ENCODE measurements at regions not wholly inside any gene's neighbourhood (a gene's known extent, or its start where the extent isn't known, plus 50 kb on each side); places are given as distances from the start of the nearest gene placed in this dataset.
A peak's percentile ranks its signal among the peaks of the same experiment; 100 is the strongest.

- POLR2A ChIA-PET: interaction anchor here (0.7 kb wide), 1 partner anchor 51 kb away, joined by 3 read pairs; no protein-coding TSS in a partner anchor
- WGBS (ENCODE audit: missing lambda C conversion rate): 16% methylated on average over 6 of the region's 6 CpGs
- H3K4me1 ChIP-seq: peaks cover 31% of the 10 kb centered on the region
- CTCF ChIA-PET: no interaction called here
- peak overlapping the region; percentile 80 to 91 for H3K27ac ChIP-seq
- 0 out of 3 replicates have a peak, but pooled peaks cover 5% of the 10 kb centered on the region for H3K9me3 ChIP-seq
- FAIRE-seq (peak; percentile 95), DNase-seq (ENCODE audit: low read depth in 1 of 2, low spot score in 1 of 2) (peak; percentile 84 to 92), ATAC-seq (peak; percentile 91 to 99)
- TF ChIP-seq, protein P1, sequence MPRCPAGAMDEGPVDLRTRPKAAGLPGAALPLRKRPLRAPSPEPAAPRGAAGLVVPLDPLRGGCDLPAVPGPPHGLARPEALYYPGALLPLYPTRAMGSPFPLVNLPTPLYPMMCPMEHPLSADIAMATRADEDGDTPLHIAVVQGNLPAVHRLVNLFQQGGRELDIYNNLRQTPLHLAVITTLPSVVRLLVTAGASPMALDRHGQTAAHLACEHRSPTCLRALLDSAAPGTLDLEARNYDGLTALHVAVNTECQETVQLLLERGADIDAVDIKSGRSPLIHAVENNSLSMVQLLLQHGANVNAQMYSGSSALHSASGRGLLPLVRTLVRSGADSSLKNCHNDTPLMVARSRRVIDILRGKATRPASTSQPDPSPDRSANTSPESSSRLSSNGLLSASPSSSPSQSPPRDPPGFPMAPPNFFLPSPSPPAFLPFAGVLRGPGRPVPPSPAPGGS (IDR thresholded peaks at IDR 0.05): peak; percentile 66; the same call in 1 of the 3 replicates
- no peak for TF ChIP-seq PHF8 (IDR thresholded peaks at IDR 0.05; ENCODE audit: borderline replicate concordance, low read depth)
- TF ChIP-seq GATA3 (IDR thresholded peaks at IDR 0.05; ENCODE audit: borderline replicate concordance): peak; percentile 91; the same call in 1 of the 2 replicates
- TF ChIP-seq RARB (CRISPR knock-in tag; IDR thresholded peaks at IDR 0.05): no peak
- TF ChIP-seq RAD21 (conservative IDR thresholded peaks at IDR 0.05 in 1 of 2, IDR thresholded peaks at IDR 0.05 in 1 of 2): peak in 1 of 2 experiments; percentile 51; a peak in 3 of 5 replicates
- no peak for TF ChIP-seq RFX5 (IDR thresholded peaks at IDR 0.05)
- peak; percentile 71 to 89; a peak in 3 of 5 replicates for TF ChIP-seq EP300 (IDR thresholded peaks at IDR 0.05)
- TF ChIP-seq MAFK (IDR thresholded peaks at IDR 0.05; ENCODE audit: partially characterized antibody): peak; percentile 94
- no peak for TF ChIP-seq NFE2L2 (conservative IDR thresholded peaks at IDR 0.05; ENCODE audit: low read length)
- no peak for TF ChIP-seq CBX8 (IDR thresholded peaks at IDR 0.05)
- TF ChIP-seq, protein P2, sequence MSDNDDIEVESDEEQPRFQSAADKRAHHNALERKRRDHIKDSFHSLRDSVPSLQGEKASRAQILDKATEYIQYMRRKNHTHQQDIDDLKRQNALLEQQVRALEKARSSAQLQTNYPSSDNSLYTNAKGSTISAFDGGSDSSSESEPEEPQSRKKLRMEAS (IDR thresholded peaks at IDR 0.05): peak; percentile 85
- no peak for TF ChIP-seq HDAC2 (IDR thresholded peaks at IDR 0.05)
- TF ChIP-seq EHMT2 (IDR thresholded peaks at IDR 0.05; ENCODE audit: low read depth): no peak
- TF ChIP-seq CBX2 (IDR thresholded peaks at IDR 0.05; ENCODE audit: borderline replicate concordance, low read depth): no peak
- TF ChIP-seq, protein P3, sequence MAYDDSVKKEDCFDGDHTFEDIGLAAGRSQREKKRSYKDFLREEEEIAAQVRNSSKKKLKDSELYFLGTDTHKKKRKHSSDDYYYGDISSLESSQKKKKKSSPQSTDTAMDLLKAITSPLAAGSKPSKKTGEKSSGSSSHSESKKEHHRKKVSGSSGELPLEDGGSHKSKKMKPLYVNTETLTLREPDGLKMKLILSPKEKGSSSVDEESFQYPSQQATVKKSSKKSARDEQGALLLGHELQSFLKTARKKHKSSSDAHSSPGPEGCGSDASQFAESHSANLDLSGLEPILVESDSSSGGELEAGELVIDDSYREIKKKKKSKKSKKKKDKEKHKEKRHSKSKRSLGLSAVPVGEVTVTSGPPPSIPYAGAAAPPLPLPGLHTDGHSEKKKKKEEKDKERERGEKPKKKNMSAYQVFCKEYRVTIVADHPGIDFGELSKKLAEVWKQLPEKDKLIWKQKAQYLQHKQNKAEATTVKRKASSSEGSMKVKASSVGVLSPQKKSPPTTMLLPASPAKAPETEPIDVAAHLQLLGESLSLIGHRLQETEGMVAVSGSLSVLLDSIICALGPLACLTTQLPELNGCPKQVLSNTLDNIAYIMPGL (CRISPR knock-in tag; IDR thresholded peaks at IDR 0.05; ENCODE audit: borderline replicate concordance): no peak
- peak; percentile 28; the same call in 1 of the 2 replicates for TF ChIP-seq USF2 (IDR thresholded peaks at IDR 0.05)
- TF ChIP-seq KDM5A (IDR thresholded peaks at IDR 0.05): no peak
- TF ChIP-seq SREBF2 (IDR thresholded peaks at IDR 0.05): no peak
- TF ChIP-seq HOXB13 (CRISPR knock-in tag; IDR thresholded peaks at IDR 0.05; ENCODE audit: low read depth): no peak
- no peak for TF ChIP-seq NR3C1 (IDR thresholded peaks at IDR 0.05)
- peak; percentile 86 for TF ChIP-seq JUNB (IDR thresholded peaks at IDR 0.05)
- peak; percentile 25; the same call in 1 of the 2 replicates for TF ChIP-seq FOSL2 (IDR thresholded peaks at IDR 0.05)
- peak; percentile 48; the same call in 1 of the 2 replicates for TF ChIP-seq FOSL2 (CRISPR knock-in tag; IDR thresholded peaks at IDR 0.05)
- TF ChIP-seq PBX3 (IDR thresholded peaks at IDR 0.05): peak; percentile 55; the same call in 1 of the 2 replicates
- TF ChIP-seq, protein P4, sequence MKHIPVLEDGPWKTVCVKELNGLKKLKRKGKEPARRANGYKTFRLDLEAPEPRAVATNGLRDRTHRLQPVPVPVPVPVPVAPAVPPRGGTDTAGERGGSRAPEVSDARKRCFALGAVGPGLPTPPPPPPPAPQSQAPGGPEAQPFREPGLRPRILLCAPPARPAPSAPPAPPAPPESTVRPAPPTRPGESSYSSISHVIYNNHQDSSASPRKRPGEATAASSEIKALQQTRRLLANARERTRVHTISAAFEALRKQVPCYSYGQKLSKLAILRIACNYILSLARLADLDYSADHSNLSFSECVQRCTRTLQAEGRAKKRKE (CRISPR knock-in tag; IDR thresholded peaks at IDR 0.05; ENCODE audit: low read depth): no peak
- TF ChIP-seq, protein P5, sequence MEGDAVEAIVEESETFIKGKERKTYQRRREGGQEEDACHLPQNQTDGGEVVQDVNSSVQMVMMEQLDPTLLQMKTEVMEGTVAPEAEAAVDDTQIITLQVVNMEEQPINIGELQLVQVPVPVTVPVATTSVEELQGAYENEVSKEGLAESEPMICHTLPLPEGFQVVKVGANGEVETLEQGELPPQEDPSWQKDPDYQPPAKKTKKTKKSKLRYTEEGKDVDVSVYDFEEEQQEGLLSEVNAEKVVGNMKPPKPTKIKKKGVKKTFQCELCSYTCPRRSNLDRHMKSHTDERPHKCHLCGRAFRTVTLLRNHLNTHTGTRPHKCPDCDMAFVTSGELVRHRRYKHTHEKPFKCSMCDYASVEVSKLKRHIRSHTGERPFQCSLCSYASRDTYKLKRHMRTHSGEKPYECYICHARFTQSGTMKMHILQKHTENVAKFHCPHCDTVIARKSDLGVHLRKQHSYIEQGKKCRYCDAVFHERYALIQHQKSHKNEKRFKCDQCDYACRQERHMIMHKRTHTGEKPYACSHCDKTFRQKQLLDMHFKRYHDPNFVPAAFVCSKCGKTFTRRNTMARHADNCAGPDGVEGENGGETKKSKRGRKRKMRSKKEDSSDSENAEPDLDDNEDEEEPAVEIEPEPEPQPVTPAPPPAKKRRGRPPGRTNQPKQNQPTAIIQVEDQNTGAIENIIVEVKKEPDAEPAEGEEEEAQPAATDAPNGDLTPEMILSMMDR (IDR thresholded peaks at IDR 0.05): no peak
- TF ChIP-seq CEBPB (IDR thresholded peaks at IDR 0.05): peak; percentile 95 to 99
- peak; percentile 44; the same call in 1 of the 3 replicates for TF ChIP-seq SMC3 (IDR thresholded peaks at IDR 0.05)
- TF ChIP-seq JUN (IDR thresholded peaks at IDR 0.05): peak; percentile 91 to 94; a peak in 4 of 5 replicates
- no peak for TF ChIP-seq EHF (CRISPR knock-in tag; IDR thresholded peaks at IDR 0.05)
- no peak overlapping the region for H3K4me3 ChIP-seq
- peak overlapping the region; percentile 73 for H3K4me2 ChIP-seq
Observed at GRCh38 chr16:24635900-24636610, 93.4 kb upstream of the TNRC6A start.
